SKM-1 treated with dmso at 0.1 percent for 144 hours (cell line): ENCODE measurements at regions not wholly inside any gene's neighbourhood (a gene's known extent, or its start where the extent isn't known, plus 50 kb on each side); places are given as distances from the start of the nearest gene placed in this dataset.
A peak's percentile ranks its signal among the peaks of the same experiment; 100 is the strongest.

Source experiments
- DNase-seq: peaks from one replicate; lab custom pipeline; 2025; ENCODE audit not compliant: unreplicated experiment; lab: John Stamatoyannopoulos, UW

DNA sequence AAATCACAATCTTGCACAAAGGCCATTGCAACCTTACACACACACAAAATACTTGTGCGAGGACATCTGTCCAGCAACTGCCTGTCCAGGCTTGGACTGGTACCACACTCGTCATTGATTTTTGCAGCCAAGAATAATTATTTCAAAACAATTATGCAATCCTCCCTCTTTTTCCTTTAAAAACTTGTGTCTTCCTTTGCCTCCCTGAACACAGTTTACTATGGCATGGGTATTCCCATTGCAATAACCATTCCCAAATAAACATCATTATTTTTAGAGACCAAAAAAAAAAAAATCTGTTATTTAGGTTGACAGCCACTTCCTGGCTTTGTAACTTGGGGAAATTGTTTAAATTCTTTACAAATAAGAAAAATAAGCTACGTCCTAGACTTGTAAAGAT is 54.0 kb downstream of the C11orf91 start:
- DNase-seq: no peak

GRCh38 chr11:33646168-33646567 is 54.5 kb downstream of the C11orf91 start:
- DNase-seq: no peak

- DNase-seq: no peak
These were observed 54.9 kb downstream of the C11orf91 start for GRCh38 chr11:33645686-33646085.

DNA sequence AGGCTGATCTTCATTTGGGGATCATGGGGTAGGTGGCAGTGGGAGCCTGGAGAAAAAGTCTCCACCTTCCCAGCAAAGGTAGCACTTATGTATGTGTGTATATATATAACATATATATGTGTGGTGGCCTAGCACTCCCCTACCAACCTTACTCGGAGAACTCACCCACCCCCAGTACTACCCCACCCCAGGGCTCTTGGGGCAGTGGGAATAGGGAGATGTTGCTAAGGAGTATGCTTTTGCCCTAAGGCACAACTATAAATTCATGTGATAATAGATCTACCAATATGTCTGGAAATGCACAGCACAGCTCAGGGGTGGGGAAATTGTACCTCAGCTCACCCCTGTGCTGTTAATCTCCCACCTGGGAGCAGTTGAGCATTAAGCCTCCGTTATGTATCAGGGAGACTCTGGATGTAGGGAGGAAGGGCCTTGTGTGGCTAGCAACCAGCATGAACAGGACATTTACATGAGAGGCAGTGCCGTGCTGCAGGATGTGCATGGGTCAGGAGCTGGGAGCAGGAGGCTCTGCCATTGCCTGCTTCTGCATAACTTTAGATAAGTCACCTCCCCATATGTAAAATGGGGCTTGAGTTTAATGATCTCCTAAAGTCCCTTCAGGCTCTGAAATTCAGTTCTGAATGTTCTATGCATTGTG is 57.3 kb downstream of the C11orf91 start:
- no peak for DNase-seq

DNA sequence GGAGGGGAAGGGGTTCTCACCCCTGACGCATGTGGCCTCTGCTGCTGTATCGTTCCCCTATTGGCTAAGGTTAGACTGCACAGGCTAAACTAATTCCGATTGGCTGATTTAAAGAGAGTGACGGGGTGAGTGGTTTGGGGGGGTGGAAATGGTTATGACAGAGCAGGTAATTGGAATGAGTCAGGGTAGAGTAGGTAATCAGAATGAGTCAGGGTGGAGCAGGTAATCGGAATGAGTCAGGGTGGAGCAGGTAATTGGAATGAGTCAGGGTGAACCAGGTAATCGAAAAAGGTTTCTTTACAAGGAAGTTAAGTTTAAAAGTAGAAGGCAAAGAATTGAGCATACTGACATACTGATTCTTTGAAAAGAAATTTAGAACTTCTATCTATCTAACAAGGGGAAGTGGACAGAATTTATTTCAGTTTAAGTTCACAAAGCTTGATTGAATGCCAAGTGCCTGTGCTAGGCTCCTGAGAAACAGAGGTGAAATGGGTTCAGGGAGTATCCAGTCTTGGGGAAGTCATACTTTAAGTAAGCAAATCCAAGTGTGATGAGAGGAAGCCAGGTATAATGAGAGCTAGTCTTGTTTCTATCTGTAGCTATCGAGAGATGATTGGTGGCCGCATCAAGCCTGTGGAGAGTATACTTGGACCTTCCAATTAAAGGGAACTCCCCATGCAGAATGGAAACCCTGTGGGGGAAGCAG is 58.0 kb downstream of the C11orf91 start:
- no peak for DNase-seq

DNA sequence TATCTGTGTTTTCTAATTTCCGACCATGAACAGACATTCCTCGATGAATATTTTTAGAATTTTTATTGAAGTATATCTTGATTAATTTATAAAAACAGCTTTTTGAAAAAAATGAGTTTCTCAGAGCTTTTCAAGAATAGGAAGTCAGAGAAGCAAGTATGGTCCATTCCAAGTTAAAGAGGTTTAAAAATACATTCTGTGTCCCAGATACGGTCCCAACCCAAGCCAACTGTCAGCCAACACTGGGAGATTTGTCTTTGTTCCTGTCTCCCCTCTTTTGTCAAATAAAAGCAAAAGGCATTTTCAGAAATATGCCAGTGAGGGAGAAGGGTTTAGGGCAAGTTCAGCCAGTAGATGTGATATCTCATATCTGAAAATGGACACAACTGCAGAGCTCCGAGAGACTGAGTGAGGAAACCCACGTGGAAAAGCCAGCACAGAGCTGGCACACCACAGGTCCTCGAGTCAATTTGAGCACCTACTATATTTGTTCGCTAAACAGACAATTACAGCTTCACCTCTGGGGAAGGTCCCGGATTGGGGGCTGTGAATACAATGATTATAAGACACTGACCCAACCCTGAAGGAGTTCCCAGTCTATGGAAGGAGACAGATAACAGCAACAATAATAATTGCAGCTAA is 59.8 kb downstream of the C11orf91 start:
- DNase-seq: no peak

GRCh38 chr11:33638608-33639007 is 62.0 kb downstream of the C11orf91 start:
- no peak for DNase-seq

GRCh38 chr11:33636104-33636503 is 64.5 kb downstream of the C11orf91 start:
- DNase-seq: peak; percentile 58

GRCh38 chr11:33635161-33635560 is 65.5 kb downstream of the C11orf91 start:
- DNase-seq: no peak

- DNase-seq: no peak
These were observed 66.3 kb downstream of the C11orf91 start for GRCh38 chr11:33634291-33634834.

DNA sequence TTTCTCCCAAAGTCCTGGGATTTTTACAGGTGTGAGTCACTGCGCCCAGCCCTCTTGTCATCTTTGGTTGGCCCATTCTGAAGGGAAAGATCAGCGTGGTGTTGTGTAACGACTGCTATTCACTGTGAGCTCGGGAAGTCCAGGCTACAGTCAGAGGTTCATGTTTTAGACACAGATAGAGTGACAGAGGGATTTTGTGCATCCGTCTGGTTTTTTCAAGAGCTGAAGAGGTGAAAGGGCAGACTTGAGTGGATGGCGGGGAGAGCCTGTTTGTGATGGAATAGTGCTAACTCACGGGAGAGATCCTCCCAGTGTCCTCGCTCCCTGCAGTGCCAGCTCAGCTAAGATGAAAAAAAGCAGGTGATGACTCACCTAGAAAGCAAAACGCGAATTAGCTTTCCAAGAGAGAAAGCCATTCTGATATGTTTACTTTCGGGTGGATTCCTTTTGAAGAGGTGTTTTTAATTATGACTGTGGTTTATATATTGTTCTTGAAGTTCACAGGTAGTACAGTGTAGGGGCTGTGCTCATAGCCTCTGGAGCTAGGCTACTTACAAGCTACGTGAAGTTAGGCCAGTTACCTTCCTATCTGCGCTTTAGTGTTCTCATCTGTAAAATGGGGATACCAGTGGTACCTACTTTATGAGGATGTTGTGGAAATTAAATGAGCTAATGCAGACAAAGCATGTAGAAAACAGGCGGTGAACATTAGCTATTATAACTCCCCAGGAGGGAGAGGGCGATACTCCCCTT is 67.2 kb downstream of the C11orf91 start:
- DNase-seq: no peak

DNA sequence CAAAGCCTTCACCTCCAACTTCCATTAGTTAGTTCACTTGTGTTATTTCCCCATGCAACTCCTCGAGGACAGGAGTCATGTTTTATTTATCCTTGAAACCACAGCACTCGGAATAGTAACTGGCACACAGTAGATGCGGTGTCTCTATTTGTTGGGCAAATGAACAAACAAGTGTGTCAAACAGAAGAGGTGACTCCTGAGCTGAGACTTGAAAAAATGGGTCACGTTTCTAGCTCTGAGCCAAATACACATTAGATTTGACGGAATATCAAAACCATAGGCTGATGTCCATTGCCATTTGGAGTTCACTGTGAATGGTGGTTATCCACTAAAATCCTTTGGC is 68.9 kb downstream of the C11orf91 start:
- no peak for DNase-seq

- DNase-seq: no peak
These were observed 69.5 kb downstream of the C11orf91 start for GRCh38 chr11:33630936-33631748.

- DNase-seq: no peak
These were observed 76.5 kb downstream of the C11orf91 start for GRCh38 chr11:33624083-33624482.

GRCh38 chr11:33622806-33623205 is 77.8 kb downstream of the C11orf91 start:
- DNase-seq: no peak

- DNase-seq: no peak
These were observed 78.4 kb downstream of the C11orf91 start for GRCh38 chr11:33622186-33622585.

DNA sequence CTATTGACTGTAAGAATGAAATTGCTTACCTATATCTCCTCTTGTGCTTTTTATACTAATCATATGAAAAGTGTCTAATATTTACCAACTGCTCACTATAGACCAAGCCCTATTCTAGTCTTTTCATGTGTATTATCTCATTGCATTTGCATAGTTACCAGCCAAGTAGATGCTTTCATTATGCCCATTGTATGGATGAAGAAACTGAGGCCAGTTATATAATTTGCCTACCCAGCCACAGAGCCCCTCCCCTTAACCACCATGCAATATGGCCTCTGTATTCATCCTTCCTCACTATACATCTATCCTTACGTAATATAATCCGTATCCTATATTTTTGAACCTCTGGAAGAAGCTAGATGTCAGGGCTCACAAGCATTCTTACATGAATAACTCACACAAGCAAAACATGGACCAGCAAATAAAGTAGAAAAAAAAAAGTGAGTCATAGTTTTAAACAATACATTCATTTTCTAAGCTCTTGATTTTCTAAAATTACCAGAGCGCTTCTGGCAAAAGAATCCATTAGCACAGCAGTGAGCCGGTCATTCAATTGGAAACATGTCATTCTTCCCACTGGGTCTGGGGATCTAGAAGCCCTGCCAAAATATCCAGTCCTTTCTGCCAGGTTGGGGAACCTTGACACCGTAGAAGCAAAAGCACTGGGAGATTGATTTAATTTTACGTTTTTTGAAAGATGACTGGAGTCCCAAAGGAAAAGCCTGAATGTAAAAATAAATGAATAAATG is 80.0 kb downstream of the C11orf91 start:
- DNase-seq: no peak

DNA sequence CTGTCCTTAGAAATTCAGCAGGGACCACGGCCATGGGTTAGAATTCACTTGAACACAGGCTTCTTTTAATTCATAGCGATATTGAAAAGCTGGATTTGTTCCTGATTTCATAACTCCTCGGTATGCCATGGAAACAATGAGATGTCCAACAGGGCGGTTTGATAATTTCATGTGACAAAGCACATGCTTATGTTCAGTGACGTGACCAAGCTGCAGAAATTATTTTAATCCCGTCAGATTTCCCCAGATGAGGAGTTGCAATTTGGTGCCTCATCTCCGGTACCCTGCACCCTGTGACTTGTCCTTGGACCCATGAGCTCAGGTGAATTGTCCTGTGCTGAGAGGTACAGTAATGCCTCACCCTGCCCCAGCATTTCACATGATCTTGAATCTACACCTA is 81.7 kb downstream of the C11orf91 start:
- DNase-seq: no peak

DNA sequence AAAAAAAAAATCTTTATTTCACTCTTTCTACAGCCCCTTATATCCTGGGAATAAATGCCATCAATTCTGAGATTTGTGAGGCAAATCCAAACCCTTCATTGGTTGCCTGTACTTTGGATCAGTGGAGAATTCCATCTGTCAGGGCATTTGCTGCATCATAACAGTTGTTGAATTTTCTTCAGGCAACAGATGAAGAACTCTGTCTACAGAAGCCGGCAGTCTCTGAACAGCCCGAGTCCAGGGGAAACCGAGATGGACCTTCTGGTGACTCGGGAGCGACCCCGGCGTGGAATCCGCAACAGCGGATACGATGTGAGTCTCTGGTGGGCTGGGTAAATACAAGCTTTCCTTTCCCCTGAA is 82.3 kb downstream of the C11orf91 start:
- DNase-seq: no peak
